DND-41 (cell line): ENCODE measurements at regions not wholly inside any gene's neighbourhood (a gene's known extent, or its start where the extent isn't known, plus 50 kb on each side); places are given as distances from the start of the nearest gene placed in this dataset.

Source experiments
- EZH2 ChIP-seq: IDR thresholded peaks from 3 replicates; pipeline ENCODE4 v1.6.1; 2012; ENCODE audit warnings: borderline replicate concordance, low read depth, mild to moderate bottlenecking, moderate library complexity, low read length, inconsistent platforms; ENCODE audit not compliant: severe bottlenecking
- TF ChIP-seq, protein P1 (sequence below): IDR thresholded peaks from 2 replicates; pipeline ENCODE4 v1.5.1; 2012; ENCODE audit warnings: borderline replicate concordance, low read length, moderate library complexity, mild to moderate bottlenecking; ENCODE audit not compliant: poor library complexity, severe bottlenecking; ENCODE audit errors: extremely low read depth

DNA sequence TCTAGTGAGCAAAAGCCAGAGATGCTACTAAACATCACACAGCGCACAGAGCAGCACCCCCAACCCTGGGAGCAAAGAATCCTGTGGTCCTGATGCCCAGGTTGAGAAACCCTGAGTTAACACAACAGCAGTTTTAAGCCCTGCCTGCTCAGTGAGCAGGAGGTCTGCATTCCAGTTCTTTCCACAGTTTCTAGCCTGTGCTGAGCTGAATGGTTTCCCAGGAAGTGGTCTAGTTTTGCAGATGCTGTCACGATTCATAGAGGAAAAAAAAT is 171.1 kb upstream of the PROK2 start:
- TF ChIP-seq, protein P1, sequence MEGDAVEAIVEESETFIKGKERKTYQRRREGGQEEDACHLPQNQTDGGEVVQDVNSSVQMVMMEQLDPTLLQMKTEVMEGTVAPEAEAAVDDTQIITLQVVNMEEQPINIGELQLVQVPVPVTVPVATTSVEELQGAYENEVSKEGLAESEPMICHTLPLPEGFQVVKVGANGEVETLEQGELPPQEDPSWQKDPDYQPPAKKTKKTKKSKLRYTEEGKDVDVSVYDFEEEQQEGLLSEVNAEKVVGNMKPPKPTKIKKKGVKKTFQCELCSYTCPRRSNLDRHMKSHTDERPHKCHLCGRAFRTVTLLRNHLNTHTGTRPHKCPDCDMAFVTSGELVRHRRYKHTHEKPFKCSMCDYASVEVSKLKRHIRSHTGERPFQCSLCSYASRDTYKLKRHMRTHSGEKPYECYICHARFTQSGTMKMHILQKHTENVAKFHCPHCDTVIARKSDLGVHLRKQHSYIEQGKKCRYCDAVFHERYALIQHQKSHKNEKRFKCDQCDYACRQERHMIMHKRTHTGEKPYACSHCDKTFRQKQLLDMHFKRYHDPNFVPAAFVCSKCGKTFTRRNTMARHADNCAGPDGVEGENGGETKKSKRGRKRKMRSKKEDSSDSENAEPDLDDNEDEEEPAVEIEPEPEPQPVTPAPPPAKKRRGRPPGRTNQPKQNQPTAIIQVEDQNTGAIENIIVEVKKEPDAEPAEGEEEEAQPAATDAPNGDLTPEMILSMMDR: no peak
- no peak for TF ChIP-seq EZH2
